Activated CD8-positive, alpha-beta memory T cell treated with anti-CD3 and anti-CD28 coated beads for 4 hours (primary cell): ENCODE measurements at regions not wholly inside any gene's neighbourhood (a gene's known extent, or its start where the extent isn't known, plus 50 kb on each side); places are given as distances from the start of the nearest gene placed in this dataset.
A peak's percentile ranks its signal among the peaks of the same experiment; 100 is the strongest.

ENCODE experiments used
- DNase-seq, 2 donors: peaks; one replicate each; pipeline ENCODE4 v3.0.0-alpha.2; 2020; ENCODE audit warnings: low read depth in 2 of 2

DNA sequence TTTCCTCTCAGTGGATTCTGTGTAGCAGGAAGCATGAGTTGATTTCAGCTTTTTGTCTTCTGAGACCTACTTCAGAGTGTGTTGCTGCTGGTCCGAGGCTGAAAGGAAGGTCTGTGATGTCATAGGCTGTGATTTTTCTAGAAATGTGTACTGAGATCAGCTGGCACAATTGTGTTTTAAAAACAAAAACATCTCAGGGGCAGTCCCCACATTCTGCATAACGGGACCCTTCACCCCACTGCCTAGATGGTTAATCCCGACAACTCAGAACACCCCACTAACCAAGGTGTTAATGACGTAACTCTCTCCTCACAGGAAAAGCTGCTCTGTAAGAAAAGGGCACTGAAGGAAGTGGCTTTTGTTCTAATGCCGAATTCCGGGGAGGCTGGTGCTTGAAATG is 59.8 kb upstream of the PPP2R5A start:
- DNase-seq = peak in 1 of 2 donors; percentile 19

GRCh38 chr1:212225871-212226302 is 59.3 kb upstream of the PPP2R5A start:
- no peak for DNase-seq

GRCh38 chr1:212226467-212226866 is 58.7 kb upstream of the PPP2R5A start:
- no peak for DNase-seq

DNA sequence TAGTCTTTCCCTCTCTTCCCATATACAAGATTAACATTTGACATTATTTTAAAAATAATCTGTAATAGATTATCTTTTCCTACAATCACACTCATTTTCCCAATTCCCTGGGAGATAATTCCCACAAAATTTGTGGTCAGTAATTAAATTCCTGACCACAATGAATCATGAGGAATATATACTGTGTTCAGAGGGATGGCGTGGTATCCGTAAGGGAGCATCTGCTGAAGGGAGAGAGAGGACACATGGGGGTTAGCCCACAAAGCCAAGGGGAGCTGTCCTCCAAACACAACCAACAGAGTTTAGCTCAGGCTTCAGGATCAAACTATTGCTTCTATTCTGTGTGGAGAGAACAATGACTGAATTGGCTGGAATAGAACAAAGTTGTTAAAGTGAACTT is 57.1 kb upstream of the PPP2R5A start:
- no peak for DNase-seq

DNA sequence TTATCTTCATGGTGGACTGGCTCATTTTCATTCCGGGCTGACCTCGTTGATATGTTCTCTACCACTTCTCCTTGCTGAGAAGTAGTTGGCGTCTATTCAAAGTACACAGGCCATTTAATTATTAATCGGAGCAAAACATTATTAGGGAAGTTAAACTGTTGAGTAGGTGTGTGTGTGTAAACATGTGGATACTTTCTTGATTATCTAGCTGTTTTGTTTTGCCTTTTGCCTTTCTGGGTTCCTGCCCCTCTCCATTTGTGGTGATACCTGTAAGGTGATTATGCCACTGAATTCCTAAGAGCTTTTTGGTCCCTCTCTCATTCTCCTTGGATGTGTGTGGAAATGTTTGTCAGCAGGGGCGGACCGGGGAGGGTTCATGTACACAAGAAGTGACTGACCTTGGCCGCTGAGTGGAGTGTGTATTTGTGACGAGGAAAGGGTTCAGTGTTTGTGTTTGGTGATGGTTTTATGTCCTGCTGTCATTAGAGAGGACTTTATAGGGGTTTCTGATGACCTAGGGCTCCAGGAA is 56.6 kb upstream of the PPP2R5A start:
- DNase-seq = no peak

DNA sequence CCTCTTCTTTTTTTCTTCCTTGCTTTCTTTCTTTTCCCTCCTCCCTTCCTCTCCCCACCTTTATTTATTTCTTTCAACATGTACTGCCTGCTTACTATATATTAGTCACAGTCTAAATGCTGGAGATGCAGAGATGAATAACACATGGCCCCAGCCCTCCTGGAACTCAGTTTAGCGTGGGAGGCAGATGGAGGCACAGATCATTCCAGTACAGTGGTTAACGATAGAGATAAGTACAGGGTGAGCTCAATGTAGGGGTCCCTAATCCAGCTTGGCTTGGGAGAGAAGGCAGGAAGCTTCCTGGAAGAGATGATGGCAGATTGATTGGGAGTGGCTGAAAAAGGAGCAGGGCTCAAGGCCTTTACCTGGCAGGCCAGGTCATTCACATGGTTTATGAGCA is 55.6 kb upstream of the PPP2R5A start:
- no peak for DNase-seq

DNA sequence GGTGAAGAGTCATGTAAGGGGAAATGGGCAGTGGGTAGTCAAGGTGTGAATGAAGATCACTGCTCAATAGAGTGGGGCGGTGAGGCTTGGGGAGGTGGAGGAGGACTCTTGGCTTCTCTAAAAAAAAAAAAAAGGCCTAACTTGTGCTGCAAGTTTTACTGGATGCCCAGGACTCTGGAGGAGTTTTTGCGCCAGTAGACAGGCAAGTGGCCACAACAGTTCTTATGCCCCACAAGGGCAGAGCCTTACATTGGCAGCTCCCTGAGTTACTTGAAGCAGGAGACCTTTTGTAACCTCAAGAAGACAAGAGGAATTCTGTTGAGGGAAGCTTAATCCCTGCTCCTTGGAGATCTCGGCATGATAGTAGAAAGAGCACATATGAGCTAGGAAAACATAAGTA is 54.9 kb upstream of the PPP2R5A start:
- no peak for DNase-seq

GRCh38 chr1:212231372-212231771 is 53.8 kb upstream of the PPP2R5A start:
- no peak for DNase-seq

DNA sequence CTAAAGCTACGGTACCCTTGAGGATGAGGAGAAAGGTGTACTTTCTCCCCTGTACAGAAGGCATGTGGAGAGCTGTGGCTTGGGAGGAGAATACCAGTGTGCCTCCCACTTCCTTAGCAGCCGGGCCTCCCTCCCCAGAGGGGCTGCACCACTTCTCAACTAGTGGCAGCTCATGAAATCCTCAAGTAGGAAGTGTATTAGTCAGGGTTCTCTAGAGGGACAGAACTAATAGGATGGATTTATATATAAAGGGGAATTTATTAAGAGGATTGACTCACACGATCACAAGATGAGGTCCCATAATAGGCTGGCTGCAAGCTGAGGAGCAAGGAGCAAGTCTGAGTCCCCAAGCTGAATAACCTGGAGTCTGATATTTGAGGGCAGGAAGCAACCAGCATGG is 53.1 kb upstream of the PPP2R5A start:
- DNase-seq = no peak

DNA sequence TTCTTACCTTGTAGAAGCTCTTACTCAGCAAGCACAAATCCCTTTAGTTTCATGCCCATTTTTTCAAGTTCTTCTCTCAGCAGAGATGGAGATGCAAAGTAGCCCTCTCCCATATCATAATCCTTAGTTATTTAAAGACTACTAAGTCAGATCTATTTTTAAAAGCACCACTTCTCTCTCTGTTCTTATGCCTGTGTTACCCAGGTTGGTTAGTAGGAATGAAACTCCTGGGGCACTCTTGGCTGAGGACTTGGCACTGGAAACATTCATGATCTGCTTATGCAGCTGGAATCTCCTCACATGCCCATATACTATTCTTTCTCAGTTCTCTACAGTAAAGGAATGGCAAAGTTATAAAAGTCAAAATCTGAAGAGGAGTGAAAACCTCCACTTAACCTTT is 51.9 kb upstream of the PPP2R5A start:
- no peak for DNase-seq

GRCh38 chr1:212234431-212235395 is 50.5 kb upstream of the PPP2R5A start:
- peak in 1 of 2 donors; percentile 19 for DNase-seq
